HG03103 (cell line): ENCODE measurements at regions not wholly inside any gene's neighbourhood (a gene's known extent, or its start where the extent isn't known, plus 50 kb on each side); places are given as distances from the start of the nearest gene placed in this dataset.
"Not testable (repeated sequence)": the region's sequence is repeated elsewhere in the genome, so short reads cannot be mapped to it uniquely, and the experiment has no call there.

Experiments
- ATAC-seq: cut with Tn5 transposase; IDR thresholded peaks from one replicate; pipeline ENCODE4 v1.9.1; 2021; ENCODE audit warnings: low read depth; ENCODE audit not compliant: unreplicated experiment

- ATAC-seq: no peak
Observed at GRCh38 chr18:22691946-22692710, 241.0 kb upstream of the RBBP8 start.

GRCh38 chr18:22694954-22695353 is 238.2 kb upstream of the RBBP8 start:
- no peak for ATAC-seq

- ATAC-seq: no peak
Observed at GRCh38 chr18:22695674-22696073, 237.5 kb upstream of the RBBP8 start.

GRCh38 chr18:22697561-22697960 is 235.6 kb upstream of the RBBP8 start:
- no peak for ATAC-seq

GRCh38 chr18:22698711-22699110 is 234.4 kb upstream of the RBBP8 start:
- ATAC-seq: no peak

GRCh38 chr18:22699629-22700028 is 233.5 kb upstream of the RBBP8 start:
- ATAC-seq: no peak

GRCh38 chr18:22700920-22701319 is 232.2 kb upstream of the RBBP8 start:
- no peak for ATAC-seq

GRCh38 chr18:22701326-22701725 is 231.8 kb upstream of the RBBP8 start:
- no peak for ATAC-seq

GRCh38 chr18:22701795-22702194 is 231.3 kb upstream of the RBBP8 start:
- ATAC-seq: no peak

- no peak for ATAC-seq
Observed at GRCh38 chr18:22702806-22703205, 230.3 kb upstream of the RBBP8 start.

GRCh38 chr18:22703883-22704585 is 229.1 kb upstream of the RBBP8 start:
- ATAC-seq: no peak

- ATAC-seq: no peak
Observed at GRCh38 chr18:22704586-22704918, 228.6 kb upstream of the RBBP8 start.

GRCh38 chr18:22705328-22705727 is 227.8 kb upstream of the RBBP8 start:
- no peak for ATAC-seq

- ATAC-seq: not testable (repeated sequence)
Observed at GRCh38 chr18:22706025-22706424, 227.1 kb upstream of the RBBP8 start.

- no peak for ATAC-seq
Observed at GRCh38 chr18:22709288-22710060, 223.7 kb upstream of the RBBP8 start.

- no peak for ATAC-seq
Observed at GRCh38 chr18:22710673-22711191, 222.4 kb upstream of the RBBP8 start.

GRCh38 chr18:22711192-22711685 is 221.9 kb upstream of the RBBP8 start:
- ATAC-seq: no peak

- no peak for ATAC-seq
Observed at GRCh38 chr18:22713511-22713910, 219.6 kb upstream of the RBBP8 start.

GRCh38 chr18:22717536-22717935 is 215.6 kb upstream of the RBBP8 start:
- ATAC-seq: not testable (repeated sequence)

GRCh38 chr18:22723221-22723620 is 209.9 kb upstream of the RBBP8 start:
- ATAC-seq: no peak

- ATAC-seq: no peak
Observed at GRCh38 chr18:22723773-22724172, 209.4 kb upstream of the RBBP8 start.
